NCI-H345 treated with DMSO at 0.1 percent for 48 hours (cell line): ENCODE measurements at regions not wholly inside any gene's neighbourhood (a gene's known extent, or its start where the extent isn't known, plus 50 kb on each side); places are given as distances from the start of the nearest gene placed in this dataset.

Source experiments
- DNase-seq: peaks from one replicate; lab custom pipeline; 2025; ENCODE audit not compliant: unreplicated experiment; lab: John Stamatoyannopoulos, UW

GRCh38 chr7:28360739-28361138, 51.6 kb upstream of the CREB5 start:
- no peak for DNase-seq

GRCh38 chr7:28361551-28361950, 50.8 kb upstream of the CREB5 start:
- DNase-seq, result peak; percentile 16

GRCh38 chr7:28362182-28362581, 50.1 kb upstream of the CREB5 start:
- no peak for DNase-seq
